Left forelimb (tissue), 1 donor: ENCODE measurements at regions not wholly inside any gene's neighbourhood (a gene's known extent, or its start where the extent isn't known, plus 50 kb on each side); places are given as distances from the start of the nearest gene placed in this dataset.

Experiments used
- DNase-seq: peaks from one replicate; pipeline ENCODE4 v3.0.0-alpha.2; 2018; ENCODE audit warnings: low spot score

- no peak for DNase-seq
Measured at GRCh38 chr12:14256121-14256520, 109.4 kb upstream of the ATF7IP start.

DNA sequence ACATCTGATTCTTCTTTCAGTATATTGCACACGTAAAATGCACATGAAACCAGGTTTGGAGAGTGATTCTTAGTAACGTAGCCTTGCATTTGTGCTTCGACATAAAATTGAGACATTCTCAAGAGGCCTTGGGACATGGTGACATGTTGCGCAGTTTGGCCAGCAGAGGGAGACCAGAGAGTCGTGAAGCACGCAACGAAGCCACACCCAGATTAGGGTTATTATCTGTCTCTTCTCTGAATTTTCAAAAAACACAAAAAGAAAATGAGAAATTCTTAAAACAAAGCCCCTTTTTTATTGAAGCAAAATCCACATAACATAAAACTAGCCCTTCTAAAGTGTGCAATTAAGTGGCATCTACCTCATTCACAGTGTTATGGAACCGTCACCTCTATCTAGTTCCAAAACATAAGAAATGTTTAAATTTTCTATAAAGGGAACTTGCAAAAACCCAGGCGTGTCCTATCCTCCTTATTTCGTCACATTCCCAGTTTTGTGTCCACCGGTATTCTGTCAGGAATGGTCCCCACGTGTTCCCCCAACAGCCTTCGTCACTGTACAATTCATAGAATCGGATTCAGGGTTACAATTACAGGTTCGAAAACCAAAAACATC is 108.8 kb upstream of the ATF7IP start:
- DNase-seq, result no peak

DNA sequence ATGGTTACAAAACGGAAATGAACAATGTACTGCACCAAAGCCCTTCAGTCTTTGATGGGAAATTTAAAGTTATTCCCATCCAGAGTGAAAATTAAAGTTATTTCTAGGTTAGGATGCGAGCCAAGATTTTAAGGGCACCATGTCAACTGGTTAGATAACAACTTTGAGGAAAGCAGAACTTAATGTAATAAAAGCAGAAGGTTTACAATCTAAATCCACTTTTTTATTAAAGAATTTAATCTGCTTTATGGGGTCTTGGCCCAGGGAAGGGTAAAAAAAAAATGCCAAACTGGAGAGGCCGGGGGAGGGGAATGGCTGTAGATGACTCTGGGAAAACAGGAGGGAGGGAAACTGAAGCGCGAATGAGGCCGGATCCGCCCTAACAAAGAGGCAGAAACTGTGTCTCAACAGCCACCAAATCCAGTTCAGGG is 108.2 kb upstream of the ATF7IP start:
- DNase-seq, result no peak

- DNase-seq, result peak; percentile 87
Measured at GRCh38 chr12:14257734-14258574, 107.5 kb upstream of the ATF7IP start.

DNA sequence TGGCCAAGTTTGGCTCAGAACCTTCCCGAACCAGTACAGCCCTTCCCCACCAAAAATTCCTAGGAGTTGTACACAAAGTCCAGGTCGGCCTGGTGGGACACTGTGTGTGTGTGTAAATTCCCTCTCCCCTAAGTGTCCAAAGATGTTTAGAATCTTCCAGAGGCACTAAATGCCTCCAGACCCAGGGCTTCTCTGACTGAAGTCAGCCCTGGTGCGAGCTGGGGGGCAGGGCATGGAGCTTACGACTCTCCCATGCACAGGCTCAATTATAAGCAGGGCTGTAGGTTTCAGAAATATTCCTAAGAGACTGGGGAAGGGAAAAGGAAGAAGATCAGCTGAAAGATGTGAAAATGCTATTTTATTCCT is 106.9 kb upstream of the ATF7IP start:
- no peak for DNase-seq

GRCh38 chr12:14259481-14260010 is 105.9 kb upstream of the ATF7IP start:
- no peak for DNase-seq

GRCh38 chr12:14260011-14260993 is 105.2 kb upstream of the ATF7IP start:
- DNase-seq, result peak; percentile 88

- DNase-seq, result no peak
Measured at GRCh38 chr12:14261096-14261495, 104.4 kb upstream of the ATF7IP start.

DNA sequence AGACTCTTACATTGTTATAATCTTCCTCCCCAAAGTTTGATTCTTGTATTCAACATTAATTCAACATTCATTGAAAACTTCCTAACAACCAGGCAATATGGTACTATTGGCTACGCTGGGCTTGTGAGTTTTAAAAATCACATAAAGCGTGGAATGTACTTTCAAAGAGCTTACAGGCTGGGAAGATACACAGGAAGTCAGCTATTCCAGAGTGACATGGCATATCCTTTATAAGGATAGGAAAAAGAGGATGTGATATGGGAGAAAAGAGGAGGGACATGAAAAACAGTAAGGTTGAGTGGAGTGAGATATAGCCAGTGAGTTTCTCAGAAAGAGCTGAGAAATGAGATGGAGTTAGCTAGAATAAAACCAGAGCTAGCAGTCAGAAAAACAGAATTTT is 103.6 kb upstream of the ATF7IP start:
- DNase-seq, result no peak

- no peak for DNase-seq
Measured at GRCh38 chr12:14262771-14263511, 102.5 kb upstream of the ATF7IP start.

GRCh38 chr12:14263742-14264141 is 101.7 kb upstream of the ATF7IP start:
- DNase-seq, result no peak

DNA sequence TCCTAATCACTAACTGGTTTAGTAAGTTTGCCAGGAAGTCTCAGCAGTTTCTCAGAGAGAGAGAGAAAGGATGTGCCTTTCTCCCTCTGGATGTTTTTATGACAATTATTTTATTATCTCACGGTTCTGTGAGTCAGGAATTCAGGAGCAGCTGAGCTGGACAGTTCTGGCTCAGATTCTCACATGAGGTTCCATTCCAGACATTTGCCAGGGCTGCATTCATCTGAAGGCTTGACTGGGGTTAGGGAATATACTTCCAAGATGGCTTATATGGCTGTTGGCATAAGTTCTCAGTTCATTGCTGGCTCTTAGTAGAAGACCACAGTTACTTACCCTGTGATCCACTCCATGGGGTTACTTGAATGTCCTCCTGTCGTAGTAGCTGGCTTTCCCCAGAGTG is 101.2 kb upstream of the ATF7IP start:
- DNase-seq, result no peak

DNA sequence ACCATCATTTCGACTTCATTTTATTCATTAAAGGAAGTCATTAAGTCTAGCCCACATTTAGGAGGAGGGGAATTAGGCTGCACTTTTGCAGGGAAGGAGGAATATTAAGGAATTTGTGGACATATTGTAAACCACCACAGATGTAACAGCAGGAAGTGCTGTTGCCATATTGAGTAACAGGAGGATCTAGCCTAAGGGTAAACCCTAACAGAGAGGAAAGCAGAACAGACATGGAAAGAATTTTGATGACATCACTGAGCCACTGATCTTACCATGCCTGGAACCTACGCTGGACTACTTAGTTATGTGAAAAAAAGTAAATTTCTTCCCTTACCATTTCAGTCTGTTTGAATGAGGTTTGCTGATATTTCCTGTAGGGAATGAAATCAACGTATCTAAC is 100.7 kb upstream of the ATF7IP start:
- DNase-seq, result no peak

DNA sequence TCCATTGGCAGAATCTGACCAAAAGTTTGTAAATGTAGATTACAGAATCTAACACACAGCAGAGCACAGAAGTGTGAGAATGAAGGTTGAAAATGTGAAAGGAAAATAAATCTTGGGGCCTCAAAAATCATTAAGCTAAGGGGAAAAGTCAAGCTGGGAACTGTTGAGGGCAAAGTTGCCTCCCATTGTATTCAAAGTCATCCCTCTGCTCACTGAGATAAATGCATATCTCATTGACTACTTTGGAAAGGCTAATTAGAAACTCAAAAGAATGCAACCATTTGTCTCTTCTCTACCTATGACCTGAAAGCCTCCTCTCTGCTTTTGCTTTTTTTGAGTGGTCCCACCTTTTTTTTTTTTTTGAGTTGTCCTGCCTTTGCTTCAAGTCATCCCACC is 97.4 kb upstream of the ATF7IP start:
- DNase-seq, result no peak

- no peak for DNase-seq
Measured at GRCh38 chr12:14270392-14270791, 95.1 kb upstream of the ATF7IP start.

GRCh38 chr12:14272956-14273912 is 92.2 kb upstream of the ATF7IP start:
- DNase-seq, result no peak

DNA sequence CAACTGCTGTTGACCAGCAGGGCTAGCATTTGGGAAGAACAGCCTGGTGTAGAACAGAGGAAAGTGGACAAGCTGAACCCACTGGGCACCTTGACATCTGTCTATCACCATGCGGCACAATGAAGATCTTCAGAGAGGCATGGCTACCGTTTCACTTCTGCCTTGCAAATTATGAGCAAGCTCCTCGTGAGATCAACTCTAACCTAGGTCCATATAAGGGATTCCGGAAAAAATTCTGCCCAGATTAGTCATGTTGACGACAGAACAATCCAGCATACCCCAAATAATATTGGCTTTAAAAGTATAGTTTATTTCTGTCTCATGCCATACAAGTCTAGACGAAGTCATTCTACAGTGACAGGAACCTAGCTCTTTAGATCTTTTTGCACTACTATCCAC is 91.6 kb upstream of the ATF7IP start:
- no peak for DNase-seq

- DNase-seq, result no peak
Measured at GRCh38 chr12:14275111-14275510, 90.4 kb upstream of the ATF7IP start.

DNA sequence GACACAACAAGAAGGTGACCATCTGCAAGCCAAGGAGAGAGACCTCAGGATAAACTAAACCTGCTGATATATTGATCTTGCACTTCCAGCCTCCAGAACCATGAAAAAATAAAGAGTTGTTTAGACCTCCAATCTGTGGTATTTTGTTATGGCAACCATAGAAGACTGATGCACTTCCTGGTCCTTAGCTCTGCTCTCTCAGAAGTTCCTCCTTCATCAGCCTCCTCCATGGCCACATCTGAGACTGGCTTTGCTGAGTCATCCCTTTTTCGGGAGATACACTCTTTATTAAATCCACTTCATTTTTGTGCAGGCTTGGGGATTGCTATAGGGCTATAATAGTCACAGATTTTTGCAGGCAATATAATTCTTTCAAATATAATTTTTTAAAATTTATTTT is 89.6 kb upstream of the ATF7IP start:
- no peak for DNase-seq

- no peak for DNase-seq
Measured at GRCh38 chr12:14278294-14278953, 87.1 kb upstream of the ATF7IP start.
